ENCODE measurements at regions not wholly inside any gene's neighbourhood (a gene's known extent, or its start where the extent isn't known, plus 50 kb on each side); places are given as distances from the start of the nearest gene placed in this dataset.

- H3K4me1 ChIP-seq (ENCODE audit: control insufficient read depth, low read length): no peaks in the 10 kb centered on the region
- no peak overlapping the region for H3K4me3 ChIP-seq (ENCODE audit: low read length)
- no peaks in the 10 kb centered on the region for H3K9me2 ChIP-seq (replicated peaks; ENCODE audit: control insufficient read depth, low read length)
- H3F3A ChIP-seq (ENCODE audit: control insufficient read depth, insufficient read depth): no peaks in the 10 kb centered on the region
- H3K27ac ChIP-seq (ENCODE audit: low read depth, low read length): no peak overlapping the region
- no peaks in the 10 kb centered on the region for H3K27me3 ChIP-seq (ENCODE audit: control insufficient read depth, low read length)
- no peak overlapping the region for H3K4me2 ChIP-seq (ENCODE audit: low read length)
- no peaks in the 10 kb centered on the region for H3K79me2 ChIP-seq (ENCODE audit: control insufficient read depth, low read length)
- H3K36me3 ChIP-seq (ENCODE audit: control insufficient read depth, low read length): no peaks in the 10 kb centered on the region
- H3K9me3 ChIP-seq (ENCODE audit: control insufficient read depth, insufficient read depth, low read length): no peaks in the 10 kb centered on the region
- no peak for TF ChIP-seq CTCF (IDR thresholded peaks at IDR 0.05; ENCODE audit: low read depth, low read length, poor library complexity, severe bottlenecking)
- no peak for TF ChIP-seq EZH2phosphoT487 (IDR thresholded peaks at IDR 0.05; ENCODE audit: borderline replicate concordance, low read length)
- H4K20me1 ChIP-seq (ENCODE audit: control insufficient read depth, insufficient read depth, low read depth, low read length): no peaks in the 10 kb centered on the region
These were observed 100.4 kb upstream of the PAM start for GRCh38 chr5:102654559-102655349.

DNA sequence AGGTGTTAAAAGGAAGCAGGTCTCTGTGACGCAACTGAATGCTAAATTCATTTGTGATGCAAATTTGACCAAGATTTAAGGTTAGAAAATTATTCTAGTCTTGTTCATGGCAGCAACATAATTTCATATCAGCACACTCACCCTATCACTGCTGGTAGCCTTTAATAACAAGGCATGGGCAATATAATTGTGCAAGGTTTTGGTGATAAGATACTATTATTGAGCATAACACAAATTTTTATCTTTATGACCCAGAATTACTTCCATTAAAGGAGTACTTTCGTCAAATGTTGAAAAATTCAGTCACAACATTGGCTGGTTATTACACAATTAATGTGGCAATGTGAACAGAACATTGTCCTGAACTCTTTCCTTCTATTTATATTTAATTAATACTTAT, 96.0 kb upstream of the PAM start:
- no peaks in the 10 kb centered on the region for H3K9me3 ChIP-seq (ENCODE audit: control insufficient read depth, insufficient read depth, low read length)
- H4K20me1 ChIP-seq (ENCODE audit: control insufficient read depth, insufficient read depth, low read depth, low read length): no peaks in the 10 kb centered on the region
- no peak overlapping the region for H3K27ac ChIP-seq (ENCODE audit: low read depth, low read length)
- H3K4me3 ChIP-seq (ENCODE audit: low read length): no peak overlapping the region
- no peak overlapping the region for H3K4me2 ChIP-seq (ENCODE audit: low read length)
- no peaks in the 10 kb centered on the region for H3F3A ChIP-seq (ENCODE audit: control insufficient read depth, insufficient read depth)
- TF ChIP-seq CTCF (IDR thresholded peaks at IDR 0.05; ENCODE audit: low read depth, low read length, poor library complexity, severe bottlenecking) (no peak), EZH2phosphoT487 (IDR thresholded peaks at IDR 0.05; ENCODE audit: borderline replicate concordance, low read length) (no peak)
- no peaks in the 10 kb centered on the region for H3K9me2 ChIP-seq (replicated peaks; ENCODE audit: control insufficient read depth, low read length)
- no peaks in the 10 kb centered on the region for H3K27me3 ChIP-seq (ENCODE audit: control insufficient read depth, low read length)
- no peaks in the 10 kb centered on the region for H3K36me3 ChIP-seq (ENCODE audit: control insufficient read depth, low read length)
- no peaks in the 10 kb centered on the region for H3K4me1 ChIP-seq (ENCODE audit: control insufficient read depth, low read length)
- H3K79me2 ChIP-seq (ENCODE audit: control insufficient read depth, low read length): no peaks in the 10 kb centered on the region

DNA sequence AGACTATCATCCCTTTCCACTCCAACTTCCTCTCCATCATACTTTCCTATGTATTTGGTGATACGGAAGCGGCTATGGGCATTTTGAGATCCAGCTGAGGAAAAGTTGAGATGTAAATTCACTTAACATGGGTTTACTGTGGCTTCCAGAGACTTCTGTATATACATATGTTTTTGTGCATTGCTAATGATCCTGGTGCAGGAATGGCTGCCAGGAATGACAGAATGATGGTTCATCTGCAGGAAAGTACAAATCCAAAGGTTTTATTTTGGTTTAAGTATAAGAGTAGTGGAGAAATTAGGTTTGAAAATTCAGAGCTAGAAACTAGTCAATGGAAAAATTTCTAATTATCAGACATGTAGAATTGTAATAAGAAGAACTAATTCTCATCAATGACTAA, 95.0 kb upstream of the PAM start:
- Histone ChIP-seq H4K20me1 (ENCODE audit: control insufficient read depth, insufficient read depth, low read depth, low read length) (no peaks in the 10 kb centered on the region), H3K27ac (ENCODE audit: low read depth, low read length) (no peak overlapping the region), H3K79me2 (ENCODE audit: control insufficient read depth, low read length) (no peaks in the 10 kb centered on the region), H3K9me2 (replicated peaks; ENCODE audit: control insufficient read depth, low read length) (no peaks in the 10 kb centered on the region), H3K4me2 (ENCODE audit: low read length) (no peak overlapping the region), H3K9me3 (ENCODE audit: control insufficient read depth, insufficient read depth, low read length) (no peaks in the 10 kb centered on the region), H3K36me3 (ENCODE audit: control insufficient read depth, low read length) (no peaks in the 10 kb centered on the region), H3K4me1 (ENCODE audit: control insufficient read depth, low read length) (no peaks in the 10 kb centered on the region), H3K4me3 (ENCODE audit: low read length) (no peak overlapping the region), H3K27me3 (ENCODE audit: control insufficient read depth, low read length) (no peaks in the 10 kb centered on the region), H3F3A (ENCODE audit: control insufficient read depth, insufficient read depth) (no peaks in the 10 kb centered on the region)
- TF ChIP-seq CTCF (IDR thresholded peaks at IDR 0.05; ENCODE audit: low read depth, low read length, poor library complexity, severe bottlenecking) (no peak), EZH2phosphoT487 (IDR thresholded peaks at IDR 0.05; ENCODE audit: borderline replicate concordance, low read length) (no peak)
